WTC11 (cell line): ENCODE measurements at regions not wholly inside any gene's neighbourhood (a gene's known extent, or its start where the extent isn't known, plus 50 kb on each side); places are given as distances from the start of the nearest gene placed in this dataset.

Experiments
- ARID4B ChIP-seq: sonication (generic); formaldehyde crosslinking; IDR thresholded peaks from 2 replicates; pipeline ENCODE4 v1.8.0; 2023; ENCODE audit warnings: missing genetic modification reagents, mild to moderate bottlenecking, borderline replicate concordance
- ATF3 ChIP-seq: sonication (generic); formaldehyde crosslinking; conservative IDR thresholded peaks from 2 replicates; pipeline ENCODE4 v1.8.1; 2022; ENCODE audit warnings: mild to moderate bottlenecking, missing genetic modification reagents
- CBFB ChIP-seq: sonication (generic); formaldehyde crosslinking; IDR thresholded peaks from 2 replicates; pipeline ENCODE4 v1.8.1; 2022; ENCODE audit warnings: mild to moderate bottlenecking, low read depth, missing genetic modification reagents
- CTCF ChIP-seq: fragments of 200-600 bp; IDR thresholded peaks from 2 replicates; pipeline ENCODE4 v1.8.0; 2022; ENCODE audit warnings: antibody characterized with exemption
- ELF4 ChIP-seq: sonication (generic); formaldehyde crosslinking; IDR thresholded peaks from 2 replicates; pipeline ENCODE4 v1.8.1; 2022; ENCODE audit warnings: low read depth, mild to moderate bottlenecking, moderate library complexity, missing genetic modification reagents
- ESRRA ChIP-seq: sonication (generic); formaldehyde crosslinking; IDR thresholded peaks from 2 replicates; pipeline ENCODE4 v1.8.1; 2022; ENCODE audit warnings: mild to moderate bottlenecking, missing genetic modification reagents, borderline replicate concordance
- FOXJ3 ChIP-seq: sonication (generic); formaldehyde crosslinking; IDR thresholded peaks from 2 replicates; pipeline ENCODE4 v1.9.0; 2021; ENCODE audit warnings: missing genetic modification reagents, mild to moderate bottlenecking, borderline replicate concordance
- FOXP4 ChIP-seq: sonication (generic); formaldehyde crosslinking; IDR thresholded peaks from 2 replicates; pipeline ENCODE4 v1.8.0; 2022; ENCODE audit warnings: mild to moderate bottlenecking, missing genetic modification reagents
- NFYB ChIP-seq: sonication (generic); formaldehyde crosslinking; conservative IDR thresholded peaks from 2 replicates; pipeline ENCODE4 v1.8.0; 2022; ENCODE audit warnings: low read depth, missing genetic modification reagents
- RELA ChIP-seq: sonication (generic); formaldehyde crosslinking; IDR thresholded peaks from 2 replicates; pipeline ENCODE4 v1.8.1; 2022; ENCODE audit warnings: missing genetic modification reagents, mild to moderate bottlenecking, borderline replicate concordance
- SP1 ChIP-seq: sonication (generic); formaldehyde crosslinking; conservative IDR thresholded peaks from 2 replicates; pipeline ENCODE4 v1.8.1; 2022; ENCODE audit warnings: missing genetic modification reagents
- USF2 ChIP-seq: sonication (generic); formaldehyde crosslinking; IDR thresholded peaks from 2 replicates; pipeline ENCODE4 v1.8.1; 2023; ENCODE audit warnings: mild to moderate bottlenecking, missing genetic modification reagents, moderate library complexity
- TF ChIP-seq, protein P1 (sequence below): sonication (generic); formaldehyde crosslinking; IDR thresholded peaks from 2 replicates; pipeline ENCODE4 v1.8.0; 2022; ENCODE audit warnings: mild to moderate bottlenecking, missing genetic modification reagents
- TF ChIP-seq, protein P2 (sequence below): sonication (generic); formaldehyde crosslinking; IDR thresholded peaks from 2 replicates; pipeline ENCODE4 v1.8.1; 2023; ENCODE audit warnings: mild to moderate bottlenecking, missing genetic modification reagents, moderate library complexity

DNA sequence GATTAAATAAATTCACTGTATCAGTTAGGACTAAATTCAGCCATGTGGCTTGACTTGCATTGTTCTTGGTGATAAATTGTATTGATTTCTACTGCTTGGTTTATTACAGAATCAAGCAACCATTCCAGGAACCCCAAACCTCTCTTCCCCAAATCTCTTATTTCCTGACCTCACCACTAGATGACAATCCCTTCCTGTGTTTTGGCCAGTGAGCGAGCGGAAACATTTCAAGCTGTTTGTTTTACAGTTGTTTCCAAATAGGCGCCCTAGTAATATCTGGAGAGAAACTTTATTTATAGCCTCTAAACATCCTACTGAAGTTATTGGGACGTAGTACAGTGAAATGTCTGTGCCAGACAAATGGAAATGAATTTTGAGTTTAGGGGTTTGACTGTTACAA, 161.1 kb downstream of the SNAPC1 start:
- TF ChIP-seq FOXJ3 (CRISPR knock-in tag) (no peak), CTCF (no peak), ESRRA (no peak), NFYB (CRISPR knock-in tag) (no peak), FOXP4 (CRISPR knock-in tag) (no peak), ARID4B (CRISPR knock-in tag) (no peak), RELA (CRISPR knock-in tag) (no peak), SP1 (CRISPR knock-in tag) (no peak), ELF4 (no peak), USF2 (CRISPR knock-in tag) (no peak), ATF3 (CRISPR knock-in tag) (no peak), CBFB (no peak)
- TF ChIP-seq, protein P1, sequence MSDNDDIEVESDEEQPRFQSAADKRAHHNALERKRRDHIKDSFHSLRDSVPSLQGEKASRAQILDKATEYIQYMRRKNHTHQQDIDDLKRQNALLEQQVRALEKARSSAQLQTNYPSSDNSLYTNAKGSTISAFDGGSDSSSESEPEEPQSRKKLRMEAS (CRISPR knock-in tag), result no peak
- TF ChIP-seq, protein P2, sequence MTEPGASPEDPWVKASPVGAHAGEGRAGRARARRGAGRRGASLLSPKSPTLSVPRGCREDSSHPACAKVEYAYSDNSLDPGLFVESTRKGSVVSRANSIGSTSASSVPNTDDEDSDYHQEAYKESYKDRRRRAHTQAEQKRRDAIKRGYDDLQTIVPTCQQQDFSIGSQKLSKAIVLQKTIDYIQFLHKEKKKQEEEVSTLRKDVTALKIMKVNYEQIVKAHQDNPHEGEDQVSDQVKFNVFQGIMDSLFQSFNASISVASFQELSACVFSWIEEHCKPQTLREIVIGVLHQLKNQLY, result no peak
